Keratinocyte (primary cell): ENCODE measurements at regions not wholly inside any gene's neighbourhood (a gene's known extent, or its start where the extent isn't known, plus 50 kb on each side); places are given as distances from the start of the nearest gene placed in this dataset.

Source experiments
- DNase-seq: peaks from one replicate; pipeline ENCODE4 v3.0.0-alpha.2; 2011; ENCODE audit warnings: low read depth, missing footprints, low spot score
- FAIRE-seq: peaks from 2 replicates; lab custom pipeline; 2011; peaks lifted over from hg19 to GRCh38; lab: Jason Lieb, UNC
- H2AFZ ChIP-seq: 2 replicates; pipeline ENCODE4 v1.6.0; 2012; ENCODE audit warnings: low read length, control low read depth, inconsistent platforms; ENCODE audit not compliant: control insufficient read depth
- H3K27ac ChIP-seq: 2 replicates; pipeline ENCODE4 v1.5.1; 2011; ENCODE audit warnings: low read length; ENCODE audit not compliant: control insufficient read depth, insufficient read depth
- H3K27me3 ChIP-seq: 3 replicates; pipeline ENCODE4 v1.6.0; 2011; ENCODE audit warnings: low read length; ENCODE audit not compliant: control insufficient read depth, insufficient read depth; ENCODE audit errors: extremely low read depth
- H3K36me3 ChIP-seq, 2 experiments: 2 replicates in 1 of 2; 3 replicates in 1 of 2; pipeline ENCODE4 v1.5.1; 2011; ENCODE audit warnings: low read length in 2 of 2, mild to moderate bottlenecking in 1 of 2; ENCODE audit not compliant: control insufficient read depth in 2 of 2, insufficient read depth in 2 of 2; ENCODE audit errors: extremely low read depth in 1 of 2
- H3K4me1 ChIP-seq: 3 replicates; pipeline ENCODE4 v1.5.1; 2011; ENCODE audit warnings: low read length; ENCODE audit not compliant: control insufficient read depth, insufficient read depth; ENCODE audit errors: extremely low read depth
- H3K4me2 ChIP-seq: 3 replicates; pipeline ENCODE4 v1.6.0; 2011; ENCODE audit warnings: low read depth, low read length; ENCODE audit not compliant: control insufficient read depth, insufficient read depth; ENCODE audit errors: extremely low read depth
- H3K4me3 ChIP-seq, 3 experiments: fragments of 200-600 bp in 1 of 3; sonication (generic) in 1 of 3; 2 replicates in 2 of 3; 3 replicates in 1 of 3; pipeline ENCODE4 v1.5.1; 2011 to 2016; ENCODE audit warnings: low read length in 3 of 3, mild to moderate bottlenecking in 3 of 3, control low read depth in 2 of 3, inconsistent platforms in 1 of 3, low read depth in 1 of 3, mixed read lengths in 1 of 3, mixed run types in 1 of 3, moderate library complexity in 1 of 3; ENCODE audit not compliant: control insufficient read depth in 2 of 3, insufficient read depth in 2 of 3; ENCODE audit errors: extremely low read depth in 1 of 3
- H3K79me2 ChIP-seq: 2 replicates; pipeline ENCODE4 v1.6.0; 2012; ENCODE audit warnings: low read length; ENCODE audit not compliant: control insufficient read depth, insufficient read depth
- H3K9ac ChIP-seq: 3 replicates; pipeline ENCODE4 v1.6.0; 2011; ENCODE audit warnings: low read length; ENCODE audit not compliant: control insufficient read depth, insufficient read depth; ENCODE audit errors: extremely low read depth
- H3K9me1 ChIP-seq: 3 replicates; pipeline ENCODE4 v1.6.0; 2011; ENCODE audit warnings: low read length; ENCODE audit not compliant: control insufficient read depth, insufficient read depth; ENCODE audit errors: extremely low read depth
- H3K9me3 ChIP-seq: 2 replicates; pipeline ENCODE4 v1.5.1; 2012; ENCODE audit warnings: low read depth, low read length; ENCODE audit not compliant: control insufficient read depth
- H4K20me1 ChIP-seq: 3 replicates; pipeline ENCODE4 v1.6.0; 2011; ENCODE audit warnings: low read length; ENCODE audit not compliant: control insufficient read depth, insufficient read depth; ENCODE audit errors: extremely low read depth
- EZH2 ChIP-seq: IDR thresholded peaks from one replicate; pipeline ENCODE4 v1.6.1; 2012; ENCODE audit warnings: inconsistent platforms, mild to moderate bottlenecking, low read length, moderate library complexity
- dilution Hi-C: fragments of 300-500 bp; cut with MboI; formaldehyde crosslinking; loops from one replicate; pipeline ENCODE4 v1.7.0; 2020; ENCODE audit warnings: low sequenced_read_pairs; ENCODE audit not compliant: extremely low pct_ligation_motif_present
- TF ChIP-seq, protein P1 (sequence below), 3 experiments: IDR thresholded peaks in 1 of 3; conservative IDR thresholded peaks in 1 of 3; optimal IDR thresholded peaks in 1 of 3; 2 replicates in 2 of 3; 3 replicates in 1 of 3; pipeline versions ENCODE3 to v1.5.1; 2011; ENCODE audit warnings: low read length in 3 of 3, mild to moderate bottlenecking in 3 of 3, moderate library complexity in 2 of 3, control low read depth in 1 of 3, inconsistent platforms in 1 of 3; ENCODE audit not compliant: insufficient read depth in 2 of 3; ENCODE audit errors: extremely low read depth in 1 of 3

DNA sequence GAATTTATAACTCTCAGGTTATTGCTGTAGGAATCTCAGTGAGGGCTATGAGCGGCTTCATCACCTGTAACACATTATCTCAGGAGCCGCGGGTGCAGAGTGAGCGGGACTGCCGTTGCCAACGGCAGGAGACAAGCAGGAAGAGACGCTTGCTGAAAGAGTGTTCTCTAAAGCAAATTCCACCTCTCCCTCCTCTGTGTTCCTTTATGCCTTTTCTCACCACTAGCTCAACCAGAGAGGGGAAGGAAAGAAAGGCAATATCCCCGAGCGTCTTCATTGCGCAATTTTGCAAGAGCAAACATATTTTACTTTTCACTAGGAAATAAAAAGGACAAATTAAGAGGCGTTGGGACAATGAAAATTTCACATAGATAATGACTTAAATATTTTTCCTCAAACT lies 185.2 kb upstream of the EXOC2 start:
- H3K36me3 ChIP-seq: no peaks in the 10 kb centered on the region
- FAIRE-seq: no peak
- no peak overlapping the region for H3K4me2 ChIP-seq
- no peaks in the 10 kb centered on the region for H3K9me1 ChIP-seq
- no peak for DNase-seq
- no peak overlapping the region for H3K4me3 ChIP-seq
- H3K27ac ChIP-seq: no peak overlapping the region
- no peak overlapping the region for H3K9ac ChIP-seq
- H3K4me1 ChIP-seq: no peaks in the 10 kb centered on the region
- H3K79me2 ChIP-seq: no peaks in the 10 kb centered on the region
- no peaks in the 10 kb centered on the region for H3K27me3 ChIP-seq
- H4K20me1 ChIP-seq: no peaks in the 10 kb centered on the region
- dilution Hi-C loops: no loop called here
- TF ChIP-seq, protein P1, sequence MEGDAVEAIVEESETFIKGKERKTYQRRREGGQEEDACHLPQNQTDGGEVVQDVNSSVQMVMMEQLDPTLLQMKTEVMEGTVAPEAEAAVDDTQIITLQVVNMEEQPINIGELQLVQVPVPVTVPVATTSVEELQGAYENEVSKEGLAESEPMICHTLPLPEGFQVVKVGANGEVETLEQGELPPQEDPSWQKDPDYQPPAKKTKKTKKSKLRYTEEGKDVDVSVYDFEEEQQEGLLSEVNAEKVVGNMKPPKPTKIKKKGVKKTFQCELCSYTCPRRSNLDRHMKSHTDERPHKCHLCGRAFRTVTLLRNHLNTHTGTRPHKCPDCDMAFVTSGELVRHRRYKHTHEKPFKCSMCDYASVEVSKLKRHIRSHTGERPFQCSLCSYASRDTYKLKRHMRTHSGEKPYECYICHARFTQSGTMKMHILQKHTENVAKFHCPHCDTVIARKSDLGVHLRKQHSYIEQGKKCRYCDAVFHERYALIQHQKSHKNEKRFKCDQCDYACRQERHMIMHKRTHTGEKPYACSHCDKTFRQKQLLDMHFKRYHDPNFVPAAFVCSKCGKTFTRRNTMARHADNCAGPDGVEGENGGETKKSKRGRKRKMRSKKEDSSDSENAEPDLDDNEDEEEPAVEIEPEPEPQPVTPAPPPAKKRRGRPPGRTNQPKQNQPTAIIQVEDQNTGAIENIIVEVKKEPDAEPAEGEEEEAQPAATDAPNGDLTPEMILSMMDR (optimal IDR thresholded peaks at IDR 0.05 in 1 of 3, IDR thresholded peaks at IDR 0.05 in 1 of 3, conservative IDR thresholded peaks at IDR 0.05 in 1 of 3; ENCODE audit: extremely low read depth in 1 of 3, insufficient read depth in 2 of 3, low read length in 3 of 3): no peak
- no peak for TF ChIP-seq EZH2
- H3K9me3 ChIP-seq: no peaks in the 10 kb centered on the region
- H2AFZ ChIP-seq: no peak overlapping the region

GRCh38 chr6:875012-875411 lies 182.1 kb upstream of the EXOC2 start:
- no peak for DNase-seq
- no peak for FAIRE-seq
- Histone ChIP-seq H3K79me2 (no peaks in the 10 kb centered on the region), H3K4me3 (no peak overlapping the region), H3K4me2 (no peak overlapping the region), H2AFZ (no peak overlapping the region), H3K9ac (no peak overlapping the region), H4K20me1 (no peaks in the 10 kb centered on the region), H3K27ac (no peak overlapping the region), H3K4me1 (no peaks in the 10 kb centered on the region), H3K27me3 (no peaks in the 10 kb centered on the region), H3K9me3 (no peaks in the 10 kb centered on the region), H3K9me1 (no peaks in the 10 kb centered on the region), H3K36me3 (no peaks in the 10 kb centered on the region)
- dilution Hi-C loops: no loop called here
- TF ChIP-seq, protein P1 (optimal IDR thresholded peaks at IDR 0.05 in 1 of 3, IDR thresholded peaks at IDR 0.05 in 1 of 3, conservative IDR thresholded peaks at IDR 0.05 in 1 of 3; ENCODE audit: extremely low read depth in 1 of 3, insufficient read depth in 2 of 3, low read length in 3 of 3): no peak
- no peak for TF ChIP-seq EZH2
